Chondrocyte (in vitro differentiated cells): ENCODE measurements at regions not wholly inside any gene's neighbourhood (a gene's known extent, or its start where the extent isn't known, plus 50 kb on each side); places are given as distances from the start of the nearest gene placed in this dataset.

Experiments
- DNase-seq: peaks from one replicate; pipeline ENCODE4 v3.0.0; 2021; ENCODE audit warnings: mixed read lengths, low spot score
- H3K27ac Mint-ChIP-seq: one replicate; pipeline ENCODE4 v1.8.0; 2021; ENCODE audit warnings: mild to moderate bottlenecking, moderate library complexity, mixed read lengths; ENCODE audit not compliant: unreplicated experiment
- H3K27me3 Mint-ChIP-seq: 2 replicates; pipeline ENCODE4 v1.8.0; 2021; ENCODE audit warnings: low read depth, mixed read lengths
- H3K36me3 Mint-ChIP-seq: 2 replicates; pipeline ENCODE4 v1.8.0; 2021; ENCODE audit warnings: low read depth, mixed read lengths
- H3K4me1 Mint-ChIP-seq: 2 replicates; pipeline ENCODE4 v1.8.0; 2021; ENCODE audit warnings: low read depth, mild to moderate bottlenecking, mixed read lengths
- H3K4me3 Mint-ChIP-seq: one replicate; pipeline ENCODE4 v1.8.0; 2021; ENCODE audit warnings: mild to moderate bottlenecking, moderate library complexity, mixed read lengths; ENCODE audit not compliant: unreplicated experiment
- H3K9me3 Mint-ChIP-seq: 2 replicates; pipeline ENCODE4 v1.8.0; 2021; ENCODE audit warnings: low read depth, mixed read lengths
- CTCF ChIP-seq: fragments of 200-600 bp; sonication (generic); IDR thresholded peaks from 2 replicates; pipeline ENCODE4 v1.5.0; 2021; ENCODE audit warnings: antibody characterized with exemption, mild to moderate bottlenecking, moderate library complexity

- Mint-ChIP-seq H3K4me3 (no peak overlapping the region), H3K36me3 (no peaks in the 10 kb centered on the region), H3K4me1 (no peaks in the 10 kb centered on the region), H3K9me3 (peaks cover 2% of the 10 kb centered on the region), H3K27ac (no peak overlapping the region), H3K27me3 (no peaks in the 10 kb centered on the region)
- no peak for DNase-seq
- no peak for TF ChIP-seq CTCF
Observed at GRCh38 chr11:133601641-133602040, 69.3 kb upstream of the OPCML start.

- peaks cover 2% of the 10 kb centered on the region for H3K9me3 Mint-ChIP-seq
- H3K4me1 Mint-ChIP-seq: no peaks in the 10 kb centered on the region
- no peak overlapping the region for H3K27ac Mint-ChIP-seq
- H3K27me3 Mint-ChIP-seq: no peaks in the 10 kb centered on the region
- DNase-seq: no peak
- H3K4me3 Mint-ChIP-seq: no peak overlapping the region
- no peaks in the 10 kb centered on the region for H3K36me3 Mint-ChIP-seq
- no peak for TF ChIP-seq CTCF
Observed at GRCh38 chr11:133600786-133601185, 68.5 kb upstream of the OPCML start.

- Mint-ChIP-seq H3K27ac (no peak overlapping the region), H3K9me3 (peaks cover 2% of the 10 kb centered on the region), H3K27me3 (no peaks in the 10 kb centered on the region), H3K4me1 (no peaks in the 10 kb centered on the region), H3K36me3 (no peaks in the 10 kb centered on the region), H3K4me3 (no peak overlapping the region)
- no peak for TF ChIP-seq CTCF
- no peak for DNase-seq
Observed at GRCh38 chr11:133600306-133600705, 68.0 kb upstream of the OPCML start.

GRCh38 chr11:133598906-133599305 is 66.6 kb upstream of the OPCML start:
- Mint-ChIP-seq H3K4me3 (no peak overlapping the region), H3K9me3 (peaks cover 8% of the 10 kb centered on the region), H3K36me3 (no peaks in the 10 kb centered on the region), H3K27me3 (no peaks in the 10 kb centered on the region), H3K4me1 (no peaks in the 10 kb centered on the region), H3K27ac (no peak overlapping the region)
- DNase-seq: no peak
- no peak for TF ChIP-seq CTCF

GRCh38 chr11:133597236-133597635 is 64.9 kb upstream of the OPCML start:
- no peak overlapping the region for H3K27ac Mint-ChIP-seq
- no peak for TF ChIP-seq CTCF
- H3K9me3 Mint-ChIP-seq: peaks cover 8% of the 10 kb centered on the region
- no peak overlapping the region for H3K4me3 Mint-ChIP-seq
- no peaks in the 10 kb centered on the region for H3K27me3 Mint-ChIP-seq
- no peak for DNase-seq
- no peaks in the 10 kb centered on the region for H3K4me1 Mint-ChIP-seq
- H3K36me3 Mint-ChIP-seq: no peaks in the 10 kb centered on the region
